GM18511 (cell line): ENCODE measurements at regions not wholly inside any gene's neighbourhood (a gene's known extent, or its start where the extent isn't known, plus 50 kb on each side); places are given as distances from the start of the nearest gene placed in this dataset.

Experiments used
- ATAC-seq: cut with Tn5 transposase; IDR thresholded peaks from one replicate; pipeline ENCODE4 v1.9.1; 2021; ENCODE audit warnings: mild to moderate bottlenecking, moderate library complexity; ENCODE audit not compliant: unreplicated experiment

- ATAC-seq = no peak
Observed at GRCh38 chr2:8045081-8045614, 636.7 kb upstream of the ID2 start.

DNA sequence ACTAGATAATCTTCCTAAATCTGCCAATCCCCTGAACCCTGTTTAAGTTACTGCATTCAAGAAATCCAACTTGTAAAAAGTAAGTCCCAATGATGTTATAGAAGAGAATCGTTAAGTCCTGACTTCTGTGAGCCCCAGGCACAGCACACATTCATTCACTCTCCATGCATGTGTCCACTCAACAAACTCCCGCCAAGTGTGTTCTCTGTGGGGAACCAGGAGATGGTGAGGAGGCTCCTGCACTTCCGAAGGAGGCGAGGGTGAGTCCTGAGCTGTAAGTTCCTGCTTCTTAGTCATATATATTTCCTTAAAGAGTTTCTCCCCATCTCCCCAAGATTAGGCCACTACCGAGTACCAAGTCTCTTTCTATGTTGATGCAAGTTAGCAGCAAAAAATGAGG lies 635.0 kb upstream of the ID2 start:
- ATAC-seq = no peak

DNA sequence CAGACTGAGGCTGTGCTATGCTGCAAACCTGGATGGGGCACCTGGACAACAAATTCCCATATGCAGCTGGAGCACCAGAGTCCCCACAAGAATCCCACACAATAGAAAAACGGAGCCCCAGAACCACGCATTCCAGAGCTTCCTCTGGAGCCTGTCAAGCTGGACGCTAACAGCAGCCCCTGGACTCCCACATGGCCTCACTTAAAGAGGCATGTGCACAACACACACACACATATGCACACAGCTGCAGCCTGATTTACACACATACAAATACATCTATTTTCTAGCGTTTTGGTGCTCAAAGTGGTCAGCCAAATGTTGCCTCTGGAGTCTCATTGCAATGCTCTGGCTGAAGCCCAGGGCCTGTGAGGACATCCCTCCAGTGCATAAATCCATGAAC lies 632.7 kb upstream of the ID2 start:
- ATAC-seq = no peak

DNA sequence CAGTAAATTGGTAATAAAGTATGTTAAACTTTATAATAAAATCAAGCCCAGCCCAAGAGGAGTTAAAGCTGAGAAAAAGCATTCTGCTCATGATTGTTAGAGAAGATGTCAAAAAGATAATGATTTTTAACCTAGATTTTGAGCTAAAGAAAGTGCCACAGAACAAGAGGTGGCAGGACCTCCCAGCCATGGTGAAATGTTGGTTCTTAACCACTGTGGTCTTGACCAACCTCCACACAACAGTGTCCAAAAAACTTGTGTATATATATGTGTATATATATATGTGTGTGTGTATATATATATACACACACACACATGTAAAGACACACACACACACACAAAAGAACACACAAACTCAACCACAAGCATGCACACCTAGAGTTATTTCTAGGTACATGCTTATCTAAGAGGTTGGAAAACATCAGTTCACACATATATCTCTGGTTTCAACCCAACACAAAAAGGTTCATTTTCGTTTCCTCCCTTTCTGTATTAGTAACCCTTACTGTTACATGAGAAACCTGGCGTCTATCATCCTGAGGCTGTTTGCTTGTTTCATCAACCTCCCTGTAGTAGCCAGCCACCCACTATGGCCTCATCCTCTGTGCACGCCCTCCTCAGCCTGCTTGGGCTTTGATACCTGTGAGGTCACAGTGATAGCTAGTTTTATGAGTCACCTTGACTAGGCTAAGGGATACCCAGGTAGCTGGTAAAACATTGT lies 631.8 kb upstream of the ID2 start:
- peak; percentile 95 for ATAC-seq

GRCh38 chr2:8053216-8053615 lies 628.6 kb upstream of the ID2 start:
- ATAC-seq = no peak

DNA sequence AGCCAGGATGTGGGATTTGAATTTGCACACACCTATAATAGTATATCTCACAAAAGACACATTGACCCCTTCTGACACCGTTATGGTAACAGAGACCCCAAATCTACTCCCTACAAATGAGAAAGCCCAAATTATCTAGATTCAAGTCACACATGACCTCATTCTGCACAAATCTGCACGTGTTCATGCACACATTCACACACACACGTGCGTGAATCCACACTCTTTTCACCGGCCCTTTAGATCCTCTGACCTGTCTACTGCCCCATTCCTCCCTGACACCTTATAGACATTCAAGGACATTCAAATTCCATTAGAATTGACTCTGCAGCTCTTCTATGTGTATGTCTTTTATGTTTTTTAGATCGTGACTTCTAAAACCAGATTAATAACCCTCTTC lies 627.8 kb upstream of the ID2 start:
- ATAC-seq = no peak

GRCh38 chr2:8058652-8059051 lies 623.2 kb upstream of the ID2 start:
- peak; percentile 78 for ATAC-seq

DNA sequence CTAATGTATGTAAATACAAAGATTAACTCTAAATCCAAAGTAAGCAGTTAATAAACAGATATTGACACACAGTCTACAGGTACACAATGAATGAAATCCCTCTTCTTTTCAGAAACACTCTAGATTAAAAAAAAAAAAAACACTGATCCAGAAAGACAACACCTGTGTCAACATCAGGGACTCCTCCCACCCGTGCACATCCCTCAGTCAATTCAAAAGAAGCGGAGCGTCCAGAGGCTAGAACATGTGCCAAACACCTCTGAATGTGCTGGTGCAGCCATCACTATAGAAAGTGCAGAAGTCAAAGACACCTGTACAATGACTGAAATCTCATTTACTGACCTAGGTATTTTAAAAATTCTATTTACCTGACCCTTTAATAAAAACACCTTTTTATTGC lies 622.6 kb upstream of the ID2 start:
- ATAC-seq = no peak

- no peak for ATAC-seq
Observed at GRCh38 chr2:8059794-8060193, 622.1 kb upstream of the ID2 start.

DNA sequence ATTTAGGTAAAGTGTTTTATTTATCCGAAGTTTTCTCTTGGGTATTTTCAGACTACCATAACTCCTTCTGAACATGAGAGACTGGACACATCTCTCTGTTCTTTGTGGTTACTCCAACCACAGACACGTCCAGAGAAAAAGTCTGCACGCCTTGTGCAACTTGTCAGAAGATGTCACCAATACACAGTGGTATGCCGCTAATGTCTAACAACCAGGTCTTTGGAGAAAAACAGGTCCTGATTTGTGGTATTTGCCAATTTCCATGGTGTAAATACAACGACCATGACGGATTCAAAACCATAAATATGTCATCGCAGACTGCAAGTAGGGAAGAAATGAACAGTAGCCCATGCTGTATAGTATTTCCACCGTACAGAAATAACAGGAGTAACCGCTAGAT lies 620.6 kb upstream of the ID2 start:
- no peak for ATAC-seq

- ATAC-seq = no peak
Observed at GRCh38 chr2:8064603-8065002, 617.3 kb upstream of the ID2 start.

DNA sequence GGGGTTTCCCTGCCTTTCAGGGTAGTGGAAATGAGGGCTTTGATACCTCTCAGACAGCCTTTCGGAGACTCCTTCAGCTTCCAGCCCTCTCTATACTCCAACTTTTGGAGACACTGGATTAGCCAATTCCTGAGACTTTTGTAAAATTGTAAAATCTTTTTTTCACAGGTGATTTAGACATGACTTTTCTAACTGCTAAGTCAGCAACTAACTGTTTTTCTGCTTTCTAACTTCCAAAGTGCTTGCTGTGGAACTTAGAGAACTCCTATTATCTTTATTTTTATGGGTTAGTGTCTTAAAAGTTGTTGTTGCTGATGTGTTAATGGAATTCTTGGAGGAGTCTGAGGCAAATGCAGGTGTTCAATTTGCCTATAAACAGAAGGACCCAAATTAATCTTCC lies 616.7 kb upstream of the ID2 start:
- no peak for ATAC-seq

GRCh38 chr2:8067784-8068336 lies 614.0 kb upstream of the ID2 start:
- ATAC-seq = no peak

DNA sequence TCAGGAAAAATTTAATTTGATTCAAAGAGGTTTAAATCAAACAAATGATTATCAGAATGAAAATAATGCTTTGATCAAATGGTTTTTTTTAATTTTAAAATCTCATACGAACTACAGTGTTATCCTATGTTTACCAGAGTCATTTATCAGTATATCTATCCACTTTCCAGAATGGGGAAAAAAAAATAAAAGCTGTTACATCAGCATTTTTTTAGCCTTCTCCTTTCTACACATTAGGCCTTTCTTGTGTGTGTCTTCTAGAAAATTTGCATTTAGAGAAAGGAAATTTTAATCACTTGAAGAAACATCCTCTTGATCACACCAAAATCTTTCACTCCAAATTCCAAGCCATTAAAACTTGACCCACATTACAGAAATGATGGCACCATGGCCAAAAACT lies 608.9 kb upstream of the ID2 start:
- no peak for ATAC-seq

GRCh38 chr2:8073916-8074315 lies 607.9 kb upstream of the ID2 start:
- no peak for ATAC-seq

GRCh38 chr2:8076448-8077342 lies 605.2 kb upstream of the ID2 start:
- ATAC-seq = no peak

GRCh38 chr2:8078705-8079104 lies 603.2 kb upstream of the ID2 start:
- ATAC-seq = no peak

DNA sequence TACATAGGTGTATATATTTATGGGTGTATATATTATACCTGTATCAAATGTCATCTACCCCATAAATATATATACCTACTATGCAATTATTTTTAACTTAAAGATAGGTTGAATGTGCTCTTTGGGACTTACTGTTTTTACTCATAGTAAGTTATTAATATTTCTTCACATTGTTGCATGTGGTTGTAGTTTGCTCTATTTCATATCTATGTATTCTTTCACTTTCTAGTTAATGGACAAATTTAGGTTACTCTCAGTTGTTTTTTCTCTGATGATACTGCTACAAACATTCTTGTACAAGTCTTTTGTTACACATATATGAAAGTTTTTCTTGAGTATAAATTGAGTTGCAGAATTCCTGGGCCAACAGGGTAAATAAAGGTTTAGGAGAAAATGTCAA lies 601.8 kb upstream of the ID2 start:
- ATAC-seq = no peak

GRCh38 chr2:8081130-8081529 lies 600.7 kb upstream of the ID2 start:
- ATAC-seq = no peak

GRCh38 chr2:8082840-8083239 lies 599.0 kb upstream of the ID2 start:
- ATAC-seq = no peak

DNA sequence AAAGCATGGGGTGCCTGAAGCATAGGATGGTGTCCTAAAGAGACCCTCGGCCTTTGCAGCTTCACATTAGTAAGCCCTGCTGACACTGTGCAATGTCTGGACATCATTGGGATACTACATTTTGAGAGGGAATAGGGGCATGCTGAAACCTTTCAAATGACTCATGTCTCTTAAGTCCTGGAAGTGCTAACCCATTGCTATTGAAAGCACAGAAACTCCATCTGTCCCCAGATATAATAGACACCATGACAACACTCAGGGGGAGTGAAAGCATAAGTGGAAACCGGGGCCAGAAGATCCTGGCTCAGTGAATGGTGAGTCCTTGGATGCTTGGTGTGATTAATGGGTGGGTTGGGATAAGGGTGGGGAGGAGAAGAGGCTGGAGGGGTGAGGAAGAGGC lies 595.5 kb upstream of the ID2 start:
- no peak for ATAC-seq
